GM03348 (cell line): ENCODE measurements at regions not wholly inside any gene's neighbourhood (a gene's known extent, or its start where the extent isn't known, plus 50 kb on each side); places are given as distances from the start of the nearest gene placed in this dataset.
A peak's percentile ranks its signal among the peaks of the same experiment; 100 is the strongest.

Source experiments
- DNase-seq: peaks from one replicate; pipeline ENCODE4 v3.0.0; 2012; ENCODE audit warnings: low spot score

- no peak for DNase-seq
Measured at GRCh38 chr3:148162132-148162531, 535.6 kb upstream of the AGTR1 start.

DNA sequence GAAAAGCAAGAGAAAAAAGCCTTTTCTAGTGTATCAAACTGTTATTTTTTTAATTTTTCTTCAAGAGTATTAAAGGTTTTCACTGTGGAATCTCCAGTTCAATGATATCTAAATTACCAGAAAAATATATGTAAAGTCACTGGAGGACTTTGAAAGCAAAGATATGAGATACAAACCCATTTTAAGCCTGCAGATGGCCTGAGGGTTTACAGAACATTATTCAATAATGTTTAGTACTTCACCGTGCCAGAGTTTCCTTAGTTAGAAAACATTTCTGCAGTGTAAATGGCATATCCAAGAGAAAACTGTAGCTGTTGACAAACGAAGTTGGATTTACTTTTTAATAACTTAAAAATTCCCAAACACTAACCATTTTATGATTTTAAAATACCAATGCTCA is 529.4 kb upstream of the AGTR1 start:
- DNase-seq, result no peak

GRCh38 chr3:148173851-148174250 is 523.9 kb upstream of the AGTR1 start:
- no peak for DNase-seq

DNA sequence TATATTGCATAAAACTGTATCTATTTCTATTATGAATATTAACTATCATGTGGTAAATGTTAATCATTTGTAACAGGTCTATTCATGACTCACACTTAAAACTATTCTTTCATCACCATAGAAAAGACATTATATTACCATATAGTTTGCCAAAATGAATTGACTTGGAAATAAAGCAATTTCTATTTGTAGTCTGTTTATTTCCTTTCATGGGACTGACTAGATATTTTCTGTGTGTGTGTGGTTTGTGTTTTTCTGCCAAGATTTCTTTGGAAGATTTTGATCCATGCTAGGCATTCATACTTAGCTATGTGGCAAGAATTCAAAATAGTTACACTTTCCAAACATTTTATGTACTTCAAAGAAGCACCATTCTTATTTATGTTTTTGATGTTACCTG is 522.5 kb upstream of the AGTR1 start:
- peak; percentile 26 for DNase-seq

DNA sequence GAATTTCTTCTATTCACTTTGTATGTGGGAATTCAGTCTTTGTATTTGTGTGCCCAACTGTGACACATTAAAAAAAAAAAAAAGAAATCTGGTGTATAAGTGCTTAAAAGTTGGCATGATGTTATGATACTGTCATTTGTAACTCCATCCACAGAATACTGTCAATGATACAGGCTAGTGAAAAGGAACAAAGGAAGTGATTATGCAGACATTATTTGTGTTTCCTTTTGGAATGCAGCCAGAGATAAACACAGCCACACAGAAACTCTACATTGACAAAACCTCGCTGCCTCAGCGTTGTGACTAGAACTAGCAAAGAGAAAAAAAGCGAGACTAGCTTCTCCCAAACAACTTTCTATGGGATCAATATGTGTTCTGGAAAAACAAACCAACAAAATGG is 519.2 kb upstream of the AGTR1 start:
- DNase-seq, result no peak

DNA sequence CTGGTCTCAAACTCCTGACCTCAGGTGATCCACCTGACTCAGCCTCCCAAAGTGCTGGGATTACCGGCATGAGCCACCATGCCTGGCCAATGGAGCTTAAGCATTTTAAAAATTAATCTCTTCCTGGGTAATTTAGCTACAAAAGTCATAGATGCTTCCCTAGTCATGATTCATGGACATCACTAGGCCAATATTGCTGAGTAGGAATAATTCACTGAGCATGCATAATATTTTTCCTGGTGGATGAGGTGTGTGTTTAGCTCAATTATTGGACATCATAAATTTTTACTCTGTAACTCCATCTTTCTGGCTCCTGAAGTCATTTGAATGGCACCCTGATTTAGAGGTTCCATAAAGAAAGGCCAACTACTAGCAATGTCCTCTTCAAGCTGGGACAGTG is 512.9 kb upstream of the AGTR1 start:
- DNase-seq, result no peak

DNA sequence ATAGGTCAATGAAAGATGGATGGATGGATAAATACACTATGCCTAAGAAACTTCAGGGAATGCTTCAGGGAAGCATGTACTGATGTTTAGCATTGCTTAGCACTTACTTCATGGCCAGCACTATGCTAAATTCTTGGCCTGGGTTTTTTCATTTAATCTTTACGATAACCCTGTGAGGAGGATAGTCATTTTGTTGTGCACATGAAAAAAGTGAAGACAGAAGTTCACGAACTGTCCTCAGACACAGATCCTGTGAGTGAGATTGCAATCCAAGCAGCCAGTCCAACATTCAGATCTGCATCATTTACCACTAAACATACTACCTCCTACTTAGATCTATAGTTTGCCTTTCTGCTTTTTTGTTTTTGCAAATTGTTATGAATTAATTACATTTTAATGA is 510.8 kb upstream of the AGTR1 start:
- no peak for DNase-seq

GRCh38 chr3:148187296-148187695 is 510.4 kb upstream of the AGTR1 start:
- DNase-seq, result no peak

GRCh38 chr3:148190441-148190990 is 507.2 kb upstream of the AGTR1 start:
- DNase-seq, result no peak

- no peak for DNase-seq
Measured at GRCh38 chr3:148191966-148192365, 505.7 kb upstream of the AGTR1 start.

DNA sequence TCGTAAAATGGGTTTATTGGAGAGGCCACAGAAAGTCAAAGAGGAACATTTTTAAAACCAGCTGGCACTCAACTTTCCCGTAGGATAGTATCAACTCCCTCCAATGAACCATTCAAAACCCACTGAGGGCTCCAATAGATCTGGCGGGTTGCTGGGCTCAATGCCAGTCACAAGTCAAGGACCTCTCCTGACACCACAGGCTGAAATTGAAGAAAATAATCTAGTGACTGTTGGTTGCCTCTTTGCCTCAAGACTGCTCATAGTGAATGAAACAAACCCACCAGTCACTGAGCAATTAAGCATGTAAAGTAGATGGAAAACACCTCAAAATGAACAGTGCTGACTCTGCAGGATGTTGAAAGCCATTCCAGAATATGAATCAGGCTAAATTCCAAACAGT is 500.6 kb upstream of the AGTR1 start:
- DNase-seq, result no peak

DNA sequence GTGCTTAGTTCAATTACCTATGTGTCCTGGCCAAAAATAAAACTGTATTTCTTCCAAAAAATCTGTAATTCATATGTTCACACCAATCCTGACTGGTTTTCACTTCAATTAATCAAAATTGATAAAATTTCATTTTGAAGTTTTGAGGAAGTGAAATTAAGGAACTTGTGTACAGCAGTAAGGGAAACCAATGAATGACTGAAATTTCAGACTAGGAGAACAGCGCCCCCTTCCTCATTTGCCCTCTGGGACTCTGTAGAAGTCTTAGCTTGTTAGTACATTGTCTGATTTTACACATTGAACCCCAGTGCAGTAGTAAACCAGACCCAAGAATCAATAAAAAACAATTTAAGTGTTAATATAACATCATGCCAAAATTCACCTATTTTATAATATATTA is 495.3 kb upstream of the AGTR1 start:
- DNase-seq, result no peak

DNA sequence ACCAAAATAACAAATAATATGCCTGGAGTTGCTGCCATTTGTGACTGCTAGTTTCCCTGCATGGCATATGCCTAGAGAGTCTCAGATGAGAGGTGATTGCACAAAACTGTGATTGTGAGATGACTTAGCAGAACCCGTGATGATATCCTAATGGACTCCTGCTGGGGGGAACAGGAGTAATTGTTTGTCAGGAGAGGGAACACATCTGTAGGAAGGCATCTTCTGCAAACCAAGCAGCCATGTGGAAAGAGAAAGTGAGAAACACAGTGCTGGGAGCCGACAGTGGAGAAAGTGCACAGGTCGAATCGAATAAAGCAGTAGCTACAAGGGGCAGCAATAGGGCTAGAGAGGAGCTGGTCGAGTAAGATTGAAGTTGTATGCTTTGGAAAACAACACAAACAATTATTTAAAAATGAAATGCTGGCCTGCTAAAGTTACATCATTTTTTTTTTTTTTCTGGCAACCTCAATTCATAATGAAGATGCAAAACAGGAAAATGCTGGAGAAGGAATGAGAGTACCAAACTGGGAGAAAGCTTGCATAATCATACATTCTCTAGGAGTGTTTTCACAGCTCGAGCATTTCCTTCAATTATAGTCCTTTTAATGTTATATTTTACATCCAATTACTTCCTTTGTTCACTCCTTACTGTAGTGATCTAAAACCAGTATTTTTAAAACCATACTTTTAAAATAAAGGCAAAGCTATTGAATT is 494.2 kb upstream of the AGTR1 start:
- DNase-seq, result peak; percentile 50

DNA sequence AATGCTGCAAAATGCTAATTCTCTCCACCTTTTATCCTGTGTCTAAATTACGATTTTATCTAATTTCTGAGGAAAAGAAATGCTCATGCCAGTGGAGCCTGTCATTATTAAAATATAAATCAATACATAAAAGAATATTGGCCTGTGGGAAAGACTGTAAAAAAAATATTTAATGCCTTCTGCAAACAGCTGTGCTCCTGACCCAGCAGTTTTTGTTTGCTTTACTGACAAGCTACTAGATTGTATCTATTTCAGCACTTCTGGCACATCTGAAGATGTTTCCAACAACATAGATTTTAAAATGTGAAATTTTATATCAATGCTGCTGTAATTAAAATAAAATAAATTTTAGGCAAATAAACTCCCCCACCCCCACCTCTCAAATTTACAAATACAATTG is 493.6 kb upstream of the AGTR1 start:
- DNase-seq, result no peak

DNA sequence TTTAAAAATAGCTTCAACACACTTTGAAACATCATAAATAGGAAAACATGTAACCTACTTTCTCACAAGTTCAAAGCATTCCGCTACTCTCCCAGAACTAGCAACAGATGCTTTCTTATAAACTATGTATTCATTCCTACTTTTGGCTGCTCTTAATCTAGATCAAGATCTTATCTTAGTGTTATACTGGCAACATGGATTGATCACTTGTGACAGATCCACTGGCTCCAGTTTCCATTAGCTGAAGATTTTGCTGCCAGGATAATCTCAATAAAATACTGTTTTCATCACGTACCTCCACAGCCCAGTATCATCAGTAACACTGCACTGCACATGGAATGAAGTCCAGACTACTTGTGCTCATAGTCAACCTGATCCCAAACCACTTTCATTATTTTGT is 491.7 kb upstream of the AGTR1 start:
- DNase-seq, result no peak

DNA sequence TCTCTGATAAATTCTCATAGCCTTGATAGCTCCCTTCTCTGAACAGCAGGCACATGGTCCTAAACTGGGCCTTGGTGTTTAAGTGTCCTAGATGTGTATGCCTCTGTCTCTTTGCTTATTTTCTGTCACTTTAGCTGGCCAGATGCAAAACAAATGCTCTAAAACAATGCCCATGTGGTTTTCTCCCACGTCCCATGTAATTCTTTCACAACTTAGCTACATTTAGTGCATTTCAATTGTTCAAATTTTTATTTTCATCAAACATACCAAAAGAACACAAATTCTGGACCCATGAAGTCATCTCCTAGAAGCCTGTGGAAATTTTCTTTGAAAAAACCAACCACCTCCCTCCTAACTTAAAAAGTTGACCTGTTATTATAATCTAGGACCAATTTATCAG is 491.3 kb upstream of the AGTR1 start:
- peak; percentile 7 for DNase-seq

DNA sequence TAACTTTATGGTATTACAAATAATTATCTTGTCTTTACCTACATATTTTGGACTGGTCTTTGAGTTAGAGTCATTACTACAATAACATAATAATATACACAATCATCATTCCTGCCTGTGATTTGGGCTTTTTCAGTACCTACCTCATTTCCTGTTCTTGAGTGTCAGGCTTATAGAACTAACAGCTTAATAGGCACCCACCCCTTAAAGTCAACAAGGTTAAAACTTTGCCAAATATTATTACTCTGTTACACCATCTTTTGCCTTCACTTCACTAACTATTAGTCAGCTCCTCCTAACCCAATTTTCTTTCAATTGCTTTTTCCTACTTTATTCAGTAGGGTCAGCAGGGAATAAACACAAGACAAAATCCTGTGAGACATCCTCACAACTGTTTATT is 488.7 kb upstream of the AGTR1 start:
- DNase-seq, result no peak

- DNase-seq, result peak; percentile 8
Measured at GRCh38 chr3:148211725-148212124, 486.0 kb upstream of the AGTR1 start.

DNA sequence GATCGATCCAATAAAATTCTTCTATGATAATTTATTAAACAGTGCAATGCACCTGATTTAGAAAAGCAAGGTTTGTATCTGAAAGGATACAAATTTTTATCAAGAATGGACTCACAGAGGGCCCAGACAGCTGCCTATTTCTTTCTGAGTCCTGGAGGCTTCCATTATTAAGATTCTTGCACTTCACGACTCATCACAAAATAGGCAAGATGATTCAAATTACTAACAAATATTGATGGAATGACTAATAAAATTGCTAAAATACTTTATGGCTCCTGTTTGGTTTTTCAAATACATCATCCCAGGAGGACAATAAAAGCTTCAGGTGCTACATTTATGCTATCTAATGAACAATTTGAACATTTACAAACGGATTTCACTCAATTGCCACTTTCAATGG is 483.0 kb upstream of the AGTR1 start:
- DNase-seq, result no peak

GRCh38 chr3:148217317-148217716 is 480.4 kb upstream of the AGTR1 start:
- DNase-seq, result no peak

- DNase-seq, result no peak
Measured at GRCh38 chr3:148218222-148218621, 479.5 kb upstream of the AGTR1 start.

GRCh38 chr3:148219999-148220398 is 477.7 kb upstream of the AGTR1 start:
- DNase-seq, result no peak

GRCh38 chr3:148221303-148221702 is 476.4 kb upstream of the AGTR1 start:
- DNase-seq, result no peak

DNA sequence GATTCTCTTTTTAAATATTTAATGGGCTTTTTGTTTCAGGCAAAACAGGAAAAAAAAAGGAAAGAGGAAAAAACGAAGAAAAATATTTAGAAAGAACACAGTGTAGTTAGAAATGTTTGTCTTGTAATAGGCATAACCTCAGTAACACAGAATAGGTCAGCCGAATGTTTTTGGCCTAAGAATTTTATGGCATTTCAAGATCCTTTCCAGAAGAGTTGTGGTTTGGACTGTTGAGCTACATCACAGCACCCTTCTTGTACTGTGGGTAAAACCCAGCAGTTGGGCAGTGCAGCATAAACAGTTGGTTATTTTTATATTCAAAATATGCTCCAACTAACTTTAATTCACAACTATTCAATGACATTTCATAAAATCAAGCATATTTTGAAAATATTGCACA is 474.4 kb upstream of the AGTR1 start:
- DNase-seq, result peak; percentile 53
